ENCODE measurements at regions not wholly inside any gene's neighbourhood (a gene's known extent, or its start where the extent isn't known, plus 50 kb on each side); places are given as distances from the start of the nearest gene placed in this dataset.
"Not testable (repeated sequence)": the region's sequence is repeated elsewhere in the genome, so short reads cannot be mapped to it uniquely, and the experiment has no call there.

DNA sequence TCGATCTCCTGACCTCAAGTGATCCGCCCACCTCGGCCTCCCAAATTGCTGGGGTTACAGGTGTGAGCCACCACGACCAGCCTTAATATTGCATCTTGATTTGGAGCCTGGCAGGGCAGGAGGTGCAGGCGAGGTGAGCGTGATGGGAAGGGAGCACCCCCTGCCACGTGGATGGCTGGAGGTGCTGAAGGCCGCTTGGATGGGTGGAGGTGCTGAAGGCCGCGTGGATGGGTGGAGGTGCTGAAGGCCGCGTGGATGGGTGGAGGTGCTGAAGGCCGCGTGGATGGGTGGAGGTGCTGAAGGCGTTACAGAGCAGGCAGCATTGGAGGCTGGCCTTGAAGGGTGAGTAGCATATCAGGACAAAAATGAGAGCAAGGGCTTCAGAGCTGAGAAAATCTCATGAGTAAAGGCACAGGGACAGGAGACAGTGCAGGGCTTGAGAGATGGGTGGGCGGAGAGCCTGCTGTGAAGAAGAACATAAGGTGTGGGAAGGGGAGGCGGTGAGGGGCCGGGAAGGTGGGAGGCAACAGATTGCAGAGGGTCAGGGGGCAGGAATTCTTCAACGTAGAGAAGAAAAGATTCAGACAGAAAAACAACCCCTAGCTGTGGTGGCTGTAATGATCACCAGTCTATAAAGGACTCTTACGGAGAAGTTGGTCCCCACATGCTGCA lies 101.7 kb upstream of the SEC14L1 start:
- no peaks in the 10 kb centered on the region for H3K4me1 ChIP-seq (ENCODE audit: insufficient read depth, low read length)
- H3K27ac ChIP-seq (ENCODE audit: low read depth, low read length) = no peak overlapping the region
- no peak overlapping the region for H3K4me3 ChIP-seq (ENCODE audit: low read length)
- no peaks in the 10 kb centered on the region for H3K9me3 ChIP-seq (ENCODE audit: insufficient read depth, low read depth, low read length)
- no peaks in the 10 kb centered on the region for H3K36me3 ChIP-seq (ENCODE audit: insufficient read depth, low read length)
- H3K27me3 ChIP-seq (ENCODE audit: insufficient read depth, low read length) = no peaks in the 10 kb centered on the region
- H3K9ac ChIP-seq (ENCODE audit: low read depth, low read length) = no peak overlapping the region
- WGBS = 89% methylated on average over 20 of the region's 20 CpGs

DNA sequence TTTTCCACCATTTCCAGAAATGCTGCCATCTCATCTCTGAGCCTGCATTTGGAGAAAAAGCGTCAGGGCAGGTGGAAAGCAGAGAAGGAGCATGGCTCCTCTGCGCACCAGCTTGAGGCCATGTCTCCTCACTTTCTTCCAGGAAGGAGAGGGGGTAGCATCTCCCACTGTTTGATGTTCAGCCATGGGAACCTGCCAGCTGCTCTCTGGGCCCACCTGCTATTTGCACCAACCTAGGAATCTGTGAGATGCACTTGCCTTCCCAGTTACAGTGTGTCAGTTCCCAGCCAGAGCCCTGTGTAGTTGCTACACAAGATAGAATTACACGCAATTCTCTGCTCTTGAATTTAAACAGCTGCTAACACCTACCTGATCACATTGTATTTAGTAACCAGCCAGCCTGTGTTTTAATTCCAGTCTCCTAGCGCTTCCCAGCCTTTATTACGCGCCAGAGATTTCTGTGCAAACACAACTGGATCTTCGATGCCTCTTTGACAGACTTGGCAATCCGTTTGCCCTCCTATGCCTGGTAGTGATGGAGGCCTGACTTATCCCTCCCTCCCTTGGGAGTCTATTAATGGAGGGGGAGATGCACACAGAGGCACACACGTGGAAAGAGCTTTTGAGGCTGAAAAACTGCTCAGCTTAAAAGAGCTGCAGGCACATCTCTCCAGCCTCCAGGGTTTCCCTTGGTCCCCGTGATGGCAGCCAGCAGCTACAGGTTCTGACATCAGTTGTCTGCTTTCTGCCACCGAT lies 98.1 kb upstream of the SEC14L1 start:
- Histone ChIP-seq H3K9me3 (ENCODE audit: insufficient read depth, low read depth, low read length) (peaks cover 12% of the 10 kb centered on the region), H3K9ac (ENCODE audit: low read depth, low read length) (no peak overlapping the region), H3K4me3 (ENCODE audit: low read length) (no peak overlapping the region), H3K27me3 (ENCODE audit: insufficient read depth, low read length) (no peaks in the 10 kb centered on the region), H3K36me3 (ENCODE audit: insufficient read depth, low read length) (no peaks in the 10 kb centered on the region), H3K4me1 (ENCODE audit: insufficient read depth, low read length) (no peaks in the 10 kb centered on the region), H3K27ac (ENCODE audit: low read depth, low read length) (no peak overlapping the region)
- 91% methylated on average over 11 of the region's 11 CpGs for WGBS

DNA sequence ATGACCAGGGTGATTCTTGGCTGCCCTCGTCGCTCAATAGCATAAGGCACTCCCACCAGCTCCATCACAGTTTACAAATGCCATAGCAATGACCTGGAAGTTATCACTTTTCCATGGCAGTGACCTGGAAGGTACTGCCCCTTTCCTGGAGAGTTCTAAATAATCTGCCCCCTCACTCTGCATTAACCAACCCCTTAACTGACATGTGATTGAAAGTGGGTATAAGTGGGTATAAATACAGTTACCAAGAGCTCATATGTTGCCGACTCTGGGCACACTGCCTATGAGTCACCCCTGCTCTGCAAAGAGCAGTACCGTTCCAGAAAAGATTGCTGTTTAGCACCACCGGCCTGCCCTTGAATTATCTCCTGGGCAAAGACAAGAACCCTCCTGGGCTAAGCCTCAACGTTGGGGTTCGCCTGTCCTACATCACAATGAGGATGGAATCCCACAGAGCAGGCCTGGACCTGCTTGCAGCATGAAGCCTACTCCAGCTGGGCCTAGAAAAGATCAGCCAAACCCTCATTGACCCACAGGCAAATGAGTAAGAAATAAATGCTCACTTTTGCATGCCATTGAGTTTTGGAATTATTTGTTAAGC lies 95.2 kb upstream of the SEC14L1 start:
- Histone ChIP-seq H3K4me1 (ENCODE audit: insufficient read depth, low read length) (no peaks in the 10 kb centered on the region), H3K27me3 (ENCODE audit: insufficient read depth, low read length) (no peaks in the 10 kb centered on the region), H3K27ac (ENCODE audit: low read depth, low read length) (no peak overlapping the region), H3K36me3 (ENCODE audit: insufficient read depth, low read length) (no peaks in the 10 kb centered on the region), H3K9ac (ENCODE audit: low read depth, low read length) (no peak overlapping the region), H3K9me3 (ENCODE audit: insufficient read depth, low read depth, low read length) (peaks cover 12% of the 10 kb centered on the region), H3K4me3 (ENCODE audit: low read length) (no peak overlapping the region)
- WGBS = 87% methylated on average over 7 of the region's 7 CpGs

DNA sequence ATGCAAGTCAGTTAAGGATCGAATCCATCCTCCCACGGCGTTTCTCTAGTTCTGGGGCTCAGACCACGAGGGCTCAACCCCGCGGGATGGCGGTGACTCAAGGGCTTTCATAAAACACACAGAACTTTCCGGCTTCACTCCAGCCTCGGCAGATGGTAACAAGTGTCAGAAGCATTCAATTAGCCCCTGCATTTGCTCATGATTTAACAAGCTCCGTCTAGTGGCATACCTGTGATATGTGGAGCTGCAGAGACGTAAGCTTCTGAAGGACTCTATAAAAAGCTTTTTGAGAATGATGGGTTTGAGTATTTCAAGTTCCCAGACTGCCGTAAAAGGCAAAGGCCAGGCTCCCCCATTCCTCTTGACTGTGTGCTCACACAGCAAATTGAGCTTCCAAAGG lies 91.3 kb upstream of the SEC14L1 start:
- H3K27me3 ChIP-seq (ENCODE audit: insufficient read depth, low read length) = no peaks in the 10 kb centered on the region; the same call in 1 of the 2 replicates
- H3K9ac ChIP-seq (ENCODE audit: low read depth, low read length) = no peak overlapping the region
- 92% methylated on average over 12 of the region's 12 CpGs for WGBS
- H3K4me1 ChIP-seq (ENCODE audit: insufficient read depth, low read length) = no peaks in the 10 kb centered on the region
- no peak overlapping the region for H3K27ac ChIP-seq (ENCODE audit: low read depth, low read length)
- H3K36me3 ChIP-seq (ENCODE audit: insufficient read depth, low read length) = no peaks in the 10 kb centered on the region
- no peak overlapping the region for H3K4me3 ChIP-seq (ENCODE audit: low read length)
- H3K9me3 ChIP-seq (ENCODE audit: insufficient read depth, low read depth, low read length) = peaks cover 12% of the 10 kb centered on the region

DNA sequence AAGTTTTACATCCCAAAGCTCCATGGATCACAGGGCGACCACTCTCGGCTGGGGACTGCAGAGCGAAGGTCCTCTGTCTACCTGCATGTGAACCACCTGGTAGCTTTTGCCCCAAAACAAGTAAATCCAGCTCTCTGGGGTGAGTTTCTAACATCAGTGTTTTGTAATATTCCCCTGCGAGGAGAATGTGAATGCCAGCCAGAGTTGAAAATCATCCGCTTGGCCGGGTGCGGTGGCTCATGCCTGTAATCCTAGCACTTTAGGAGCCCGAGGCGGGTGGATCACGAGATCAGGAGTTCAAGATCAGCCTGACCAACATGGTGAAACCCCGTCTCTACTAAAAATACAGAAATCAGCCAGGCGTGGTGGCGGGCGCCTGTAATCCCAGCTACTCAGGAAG lies 89.9 kb upstream of the SEC14L1 start:
- H3K27ac ChIP-seq (ENCODE audit: low read depth, low read length); H3K36me3 ChIP-seq (ENCODE audit: insufficient read depth, low read length); H3K27me3 ChIP-seq (ENCODE audit: insufficient read depth, low read length); H3K4me1 ChIP-seq (ENCODE audit: insufficient read depth, low read length); H3K9me3 ChIP-seq (ENCODE audit: insufficient read depth, low read depth, low read length); H3K4me3 ChIP-seq (ENCODE audit: low read length); H3K9ac ChIP-seq (ENCODE audit: low read depth, low read length): not testable (repeated sequence)
- 89% methylated on average over 14 of the region's 14 CpGs for WGBS

DNA sequence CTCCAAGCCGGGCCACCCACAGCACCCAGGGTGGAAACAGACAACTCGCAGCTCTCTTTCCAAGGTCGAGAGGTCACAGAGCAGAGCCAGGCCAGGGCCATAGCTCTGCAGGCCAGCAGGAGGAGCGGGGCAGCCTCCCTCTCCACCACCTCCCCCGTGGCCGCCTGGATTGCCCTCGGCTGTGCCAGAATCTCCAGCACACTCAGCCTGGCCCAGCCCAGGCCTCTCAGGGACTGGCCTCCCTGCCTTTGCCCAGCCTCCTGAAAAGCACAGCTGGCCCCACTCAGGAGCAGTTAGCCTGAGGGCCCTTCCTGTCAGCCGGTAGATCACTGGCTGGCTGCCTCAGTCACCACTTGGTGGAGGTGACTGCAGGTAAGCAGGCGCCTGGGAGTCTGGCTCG lies 85.8 kb upstream of the SEC14L1 start:
- Histone ChIP-seq H3K27ac (ENCODE audit: low read depth, low read length) (no peak overlapping the region), H3K9ac (ENCODE audit: low read depth, low read length) (no peak overlapping the region), H3K4me3 (ENCODE audit: low read length) (no peak overlapping the region), H3K27me3 (ENCODE audit: insufficient read depth, low read length) (no peaks in the 10 kb centered on the region; the same call in 1 of the 2 replicates), H3K4me1 (ENCODE audit: insufficient read depth, low read length) (no peaks in the 10 kb centered on the region), H3K9me3 (ENCODE audit: insufficient read depth, low read depth, low read length) (no peaks in the 10 kb centered on the region), H3K36me3 (ENCODE audit: insufficient read depth, low read length) (no peaks in the 10 kb centered on the region)
- WGBS = 68% methylated on average over 10 of the region's 10 CpGs

DNA sequence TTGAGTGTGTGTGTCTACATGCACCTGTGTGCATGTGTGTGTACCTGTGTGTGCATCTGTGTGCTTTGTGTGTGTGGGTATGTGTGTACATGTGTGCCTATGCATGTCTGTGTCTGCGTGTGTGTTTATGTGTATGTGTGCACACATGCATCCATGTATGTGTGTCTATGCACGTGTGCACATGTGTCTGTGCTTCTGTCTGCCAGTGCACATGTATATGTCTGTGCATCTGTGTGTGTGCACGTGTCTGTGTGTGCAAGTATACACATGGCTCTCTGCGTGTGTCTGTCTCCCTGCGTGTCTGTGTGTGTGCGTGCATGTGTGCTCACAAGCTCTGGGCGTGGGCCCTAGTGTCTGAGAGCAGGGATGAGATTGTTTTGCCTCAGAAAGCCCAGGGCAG lies 85.3 kb upstream of the SEC14L1 start:
- H3K27ac ChIP-seq (ENCODE audit: low read depth, low read length) = no peak overlapping the region
- H3K9ac ChIP-seq (ENCODE audit: low read depth, low read length) = no peak overlapping the region
- H3K4me3 ChIP-seq (ENCODE audit: low read length) = no peak overlapping the region
- 96% methylated on average over 7 of the region's 7 CpGs for WGBS
- H3K4me1 ChIP-seq (ENCODE audit: insufficient read depth, low read length) = no peaks in the 10 kb centered on the region
- no peaks in the 10 kb centered on the region for H3K9me3 ChIP-seq (ENCODE audit: insufficient read depth, low read depth, low read length)
- no peaks in the 10 kb centered on the region for H3K36me3 ChIP-seq (ENCODE audit: insufficient read depth, low read length)
- no peaks in the 10 kb centered on the region; the same call in 1 of the 2 replicates for H3K27me3 ChIP-seq (ENCODE audit: insufficient read depth, low read length)

DNA sequence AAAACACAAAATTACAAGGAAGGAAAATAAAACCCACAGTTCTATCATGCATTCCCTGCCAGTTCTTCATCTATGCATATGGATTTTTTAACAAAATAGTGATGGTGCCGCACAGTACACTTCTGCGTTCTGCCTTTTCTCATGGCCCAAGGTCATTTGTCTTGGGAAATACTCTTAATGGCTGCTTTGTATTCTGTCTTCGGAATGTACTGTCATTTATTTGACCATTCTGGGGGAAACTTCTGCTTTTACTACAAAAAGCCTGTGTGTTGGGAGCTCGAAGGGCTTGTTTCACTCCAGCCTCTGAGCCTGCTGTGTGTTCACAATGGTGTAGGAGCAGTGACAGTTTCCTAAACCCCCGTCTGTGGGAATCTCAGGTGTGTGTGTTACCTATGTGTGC lies 82.8 kb upstream of the SEC14L1 start:
- no peaks in the 10 kb centered on the region for H3K4me1 ChIP-seq (ENCODE audit: insufficient read depth, low read length)
- no peaks in the 10 kb centered on the region for H3K9me3 ChIP-seq (ENCODE audit: insufficient read depth, low read depth, low read length)
- WGBS = 95% methylated on average over 5 of the region's 5 CpGs
- no peaks in the 10 kb centered on the region; the same call in 1 of the 2 replicates for H3K27me3 ChIP-seq (ENCODE audit: insufficient read depth, low read length)
- no peaks in the 10 kb centered on the region for H3K36me3 ChIP-seq (ENCODE audit: insufficient read depth, low read length)
- H3K9ac ChIP-seq (ENCODE audit: low read depth, low read length) = no peak overlapping the region
- no peak overlapping the region for H3K4me3 ChIP-seq (ENCODE audit: low read length)
- no peak overlapping the region for H3K27ac ChIP-seq (ENCODE audit: low read depth, low read length)

DNA sequence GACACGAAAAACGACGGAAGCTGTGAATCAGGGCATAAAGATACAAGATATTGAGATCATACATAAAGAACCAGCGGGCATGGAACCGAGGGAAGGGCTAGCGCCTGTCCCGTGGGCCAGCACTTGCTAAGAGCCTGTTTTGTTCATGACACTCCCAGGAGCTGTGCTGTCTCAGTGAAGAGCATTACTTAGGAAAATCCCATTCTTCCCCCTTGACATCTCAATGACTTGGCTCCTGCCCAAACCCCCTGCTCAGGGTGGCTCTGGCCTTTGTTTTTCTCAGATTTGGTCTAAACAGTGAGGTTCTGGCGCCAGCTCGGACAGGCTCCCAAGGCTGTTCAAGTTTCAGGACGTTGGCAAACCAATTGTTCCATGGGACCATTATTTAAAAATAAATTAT lies 79.1 kb upstream of the SEC14L1 start:
- 94% methylated on average over 10 of the region's 10 CpGs for WGBS
- no peaks in the 10 kb centered on the region for H3K4me1 ChIP-seq (ENCODE audit: insufficient read depth, low read length)
- no peak overlapping the region for H3K27ac ChIP-seq (ENCODE audit: low read depth, low read length)
- no peaks in the 10 kb centered on the region for H3K27me3 ChIP-seq (ENCODE audit: insufficient read depth, low read length)
- H3K9ac ChIP-seq (ENCODE audit: low read depth, low read length) = no peak overlapping the region
- H3K4me3 ChIP-seq (ENCODE audit: low read length) = no peak overlapping the region
- no peaks in the 10 kb centered on the region for H3K9me3 ChIP-seq (ENCODE audit: insufficient read depth, low read depth, low read length)
- no peaks in the 10 kb centered on the region for H3K36me3 ChIP-seq (ENCODE audit: insufficient read depth, low read length)

DNA sequence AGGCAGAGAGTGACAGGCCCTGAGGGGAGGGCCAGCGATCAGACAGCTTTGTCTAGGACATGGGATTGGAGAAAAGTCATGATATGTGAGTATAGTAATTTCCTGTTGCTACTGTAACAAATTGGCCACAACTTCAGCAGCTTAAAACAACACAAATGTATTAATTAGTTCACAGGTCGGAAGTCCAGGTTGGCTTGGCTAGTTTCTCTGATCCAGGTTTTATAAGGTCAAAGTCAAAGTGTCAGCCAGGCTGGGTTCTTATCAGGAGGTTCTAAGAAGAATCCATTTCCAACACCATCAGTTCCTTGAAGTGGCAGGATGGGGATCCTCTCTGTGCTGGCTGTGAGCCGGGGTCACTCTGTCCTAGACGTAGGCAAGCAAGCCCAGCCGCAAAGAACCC lies 76.2 kb upstream of the SEC14L1 start:
- 90% methylated on average over 5 of the region's 5 CpGs for WGBS
- H3K27me3 ChIP-seq (ENCODE audit: insufficient read depth, low read length) = no peaks in the 10 kb centered on the region
- H3K4me1 ChIP-seq (ENCODE audit: insufficient read depth, low read length) = no peaks in the 10 kb centered on the region
- no peaks in the 10 kb centered on the region for H3K9me3 ChIP-seq (ENCODE audit: insufficient read depth, low read depth, low read length)
- no peaks in the 10 kb centered on the region for H3K36me3 ChIP-seq (ENCODE audit: insufficient read depth, low read length)
- H3K27ac ChIP-seq (ENCODE audit: low read depth, low read length) = no peak overlapping the region
- H3K9ac ChIP-seq (ENCODE audit: low read depth, low read length) = no peak overlapping the region
- no peak overlapping the region for H3K4me3 ChIP-seq (ENCODE audit: low read length)

DNA sequence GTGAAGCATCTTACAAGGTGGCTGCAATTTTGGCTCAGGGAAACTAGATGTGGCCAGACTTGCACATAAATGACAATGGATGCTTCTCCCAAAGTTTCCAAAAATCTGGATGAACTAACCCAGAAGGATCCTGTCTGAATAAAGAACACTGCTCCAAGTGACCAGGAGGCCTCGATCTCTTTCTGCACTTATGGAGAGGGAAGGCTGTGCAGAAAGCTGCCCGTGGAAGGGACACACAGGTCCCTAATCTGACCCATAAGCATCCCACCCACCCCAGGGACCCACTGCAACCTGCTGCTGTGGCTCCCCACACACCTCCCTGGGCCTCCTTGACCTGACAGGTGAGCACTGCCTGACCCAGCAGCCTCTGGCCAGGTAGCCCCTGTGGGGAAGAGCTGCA lies 74.6 kb upstream of the SEC14L1 start:
- H3K36me3 ChIP-seq (ENCODE audit: insufficient read depth, low read length) = no peaks in the 10 kb centered on the region
- no peak overlapping the region for H3K4me3 ChIP-seq (ENCODE audit: low read length)
- H3K4me1 ChIP-seq (ENCODE audit: insufficient read depth, low read length) = no peaks in the 10 kb centered on the region
- no peak overlapping the region for H3K9ac ChIP-seq (ENCODE audit: low read depth, low read length)
- H3K9me3 ChIP-seq (ENCODE audit: insufficient read depth, low read depth, low read length) = no peaks in the 10 kb centered on the region
- WGBS = 90% methylated on average over 2 of the region's 2 CpGs
- H3K27ac ChIP-seq (ENCODE audit: low read depth, low read length) = no peak overlapping the region
- H3K27me3 ChIP-seq (ENCODE audit: insufficient read depth, low read length) = no peaks in the 10 kb centered on the region
